WTC11 (cell line): ENCODE measurements at regions not wholly inside any gene's neighbourhood (a gene's known extent, or its start where the extent isn't known, plus 50 kb on each side); places are given as distances from the start of the nearest gene placed in this dataset.
"Not testable (repeated sequence)": the region's sequence is repeated elsewhere in the genome, so short reads cannot be mapped to it uniquely, and the experiment has no call there.

Experiments
- ATAC-seq: fragments of 200-7000 bp; cut with Tn5 transposase; 2 replicates; pipeline ENCODE4 v1.10.0; 2021; ENCODE audit warnings: mild to moderate bottlenecking, moderate library complexity
- CTCF ChIA-PET: fragments of 300-600 bp; sonication (Branson Sonifier 250); formaldehyde crosslinking; loops from one replicate; lab custom pipeline; 2021; ENCODE audit warnings: antibody characterized with exemption; lab: Charles Lee
- POLR2A ChIA-PET: fragments of 350-600 bp; sonication (Branson Sonifier 250); formaldehyde crosslinking; loops from one replicate; lab custom pipeline; 2021; ENCODE audit warnings: antibody characterized with exemption; lab: Charles Lee
- DNase-seq: peaks from one replicate; pipeline ENCODE4 v3.0.0; 2021; ENCODE audit warnings: low spot score
- H3K27ac Mint-ChIP-seq: 2 replicates; pipeline ENCODE4 v1.8.0; 2021; ENCODE audit warnings: mixed read lengths
- H3K27me3 Mint-ChIP-seq: 2 replicates; pipeline ENCODE4 v1.8.0; 2021; ENCODE audit warnings: low read depth, mild to moderate bottlenecking, moderate library complexity, mixed read lengths
- H3K36me3 Mint-ChIP-seq: 2 replicates; pipeline ENCODE4 v1.8.0; 2021; ENCODE audit warnings: mixed read lengths
- H3K4me1 Mint-ChIP-seq: 2 replicates; pipeline ENCODE4 v1.8.0; 2022; ENCODE audit warnings: mixed read lengths
- H3K4me3 Mint-ChIP-seq: 2 replicates; pipeline ENCODE4 v1.8.0; 2021; ENCODE audit warnings: mild to moderate bottlenecking, moderate library complexity, mixed read lengths
- H3K9me3 Mint-ChIP-seq: 2 replicates; pipeline ENCODE4 v1.8.0; 2021; ENCODE audit warnings: mixed read lengths
- AFF4 ChIP-seq: sonication (generic); formaldehyde crosslinking; IDR thresholded peaks from 2 replicates; pipeline ENCODE4 v1.8.1; 2023; ENCODE audit warnings: mild to moderate bottlenecking, missing genetic modification reagents, borderline replicate concordance
- AR ChIP-seq: fragments of 250-450 bp; sonication (Bioruptor Pico); IDR thresholded peaks from 2 replicates; pipeline ENCODE4 v1.9.0; 2021; ENCODE audit warnings: mild to moderate bottlenecking
- EMX1 ChIP-seq: fragments of 250-450 bp; sonication (Bioruptor Pico); IDR thresholded peaks from 2 replicates; pipeline ENCODE4 v1.8.0; 2021; ENCODE audit warnings: mild to moderate bottlenecking
- ETV6 ChIP-seq: sonication (generic); formaldehyde crosslinking; IDR thresholded peaks from 2 replicates; pipeline ENCODE4 v1.8.1; 2022; ENCODE audit warnings: mild to moderate bottlenecking, missing genetic modification reagents
- FOXK1 ChIP-seq: sonication (generic); formaldehyde crosslinking; IDR thresholded peaks from 2 replicates; pipeline ENCODE4 v1.8.0; 2022; ENCODE audit warnings: mild to moderate bottlenecking, moderate library complexity, missing genetic modification reagents
- FOXP4 ChIP-seq: sonication (generic); formaldehyde crosslinking; IDR thresholded peaks from 2 replicates; pipeline ENCODE4 v1.8.0; 2022; ENCODE audit warnings: mild to moderate bottlenecking, missing genetic modification reagents
- TEAD1 ChIP-seq: sonication (generic); formaldehyde crosslinking; IDR thresholded peaks from 2 replicates; pipeline ENCODE4 v1.8.0; 2022; ENCODE audit warnings: mild to moderate bottlenecking, missing genetic modification reagents
- USF1 ChIP-seq: sonication (generic); formaldehyde crosslinking; IDR thresholded peaks from 2 replicates; pipeline ENCODE4 v1.8.0; 2022; ENCODE audit warnings: mild to moderate bottlenecking, missing genetic modification reagents
- USF2 ChIP-seq: sonication (generic); formaldehyde crosslinking; IDR thresholded peaks from 2 replicates; pipeline ENCODE4 v1.8.1; 2023; ENCODE audit warnings: mild to moderate bottlenecking, missing genetic modification reagents, moderate library complexity
- ZNF423 ChIP-seq: fragments of 250-450 bp; sonication (Bioruptor Pico); IDR thresholded peaks from 2 replicates; pipeline ENCODE4 v2.1.2; 2022; ENCODE audit warnings: mild to moderate bottlenecking, moderate library complexity

- not testable (repeated sequence) for H3K4me3 Mint-ChIP-seq, H3K27ac Mint-ChIP-seq, H3K36me3 Mint-ChIP-seq, H3K9me3 Mint-ChIP-seq, H3K27me3 Mint-ChIP-seq
- POLR2A ChIA-PET = interaction anchor here (0.6 to 1.2 kb wide), 2 partner anchors 114 to 259 kb away, joined by 6 to 11 read pairs; partner anchors contain the start of gene GULP1
- CTCF ChIA-PET = interaction anchor here (1.7 kb wide), 1 partner anchor 10 kb away, joined by 3 read pairs; no protein-coding TSS in a partner anchor
- ATAC-seq = peak; percentile 85
- TF ChIP-seq TEAD1 (CRISPR knock-in tag) (peak; percentile 94; the same call in 1 of the 2 replicates), FOXP4 (CRISPR knock-in tag) (peak; percentile 30; the same call in 1 of the 2 replicates), FOXK1 (CRISPR knock-in tag) (peak; percentile 43; the same call in 1 of the 2 replicates), EMX1 (CRISPR knock-in tag) (peak; percentile 35; the same call in 1 of the 2 replicates), ETV6 (0 out of 2 replicates have a peak, but pooled peaks have one; percentile 8), AR (CRISPR knock-in tag) (peak; percentile 75; the same call in 1 of the 2 replicates), AFF4 (CRISPR knock-in tag) (peak; percentile 31; the same call in 1 of the 2 replicates), ZNF423 (peak; percentile 22; the same call in 1 of the 2 replicates)
- peak; percentile 73 for DNase-seq
- peaks cover 43% of the 10 kb centered on the region for H3K4me1 Mint-ChIP-seq
These were observed 258.4 kb upstream of the GULP1 start for GRCh38 chr2:188033240-188033639.

GRCh38 chr2:188034102-188034501, 257.6 kb upstream of the GULP1 start:
- H3K4me3 Mint-ChIP-seq, ATAC-seq, H3K27me3 Mint-ChIP-seq, DNase-seq, CTCF ChIA-PET, H3K36me3 Mint-ChIP-seq, H3K27ac Mint-ChIP-seq, H3K9me3 Mint-ChIP-seq: not testable (repeated sequence)
- POLR2A ChIA-PET = interaction anchor here (1.2 kb wide), 1 partner anchor 258 kb away, joined by 11 read pairs; the partner anchor contains the start of gene GULP1
- peak; percentile 39; the same call in 1 of the 2 replicates for TF ChIP-seq USF1 (CRISPR knock-in tag)
- TF ChIP-seq USF2 = 0 out of 2 replicates have a peak, but pooled peaks have one; percentile 14
- H3K4me1 Mint-ChIP-seq = peaks cover 35% of the 10 kb centered on the region

GRCh38 chr2:188035377-188035776, 256.3 kb upstream of the GULP1 start:
- H3K9me3 Mint-ChIP-seq, H3K36me3 Mint-ChIP-seq, H3K27ac Mint-ChIP-seq, H3K27me3 Mint-ChIP-seq, H3K4me3 Mint-ChIP-seq, ATAC-seq: not testable (repeated sequence)
- peak; percentile 53; the same call in 1 of the 2 replicates for TF ChIP-seq AFF4 (CRISPR knock-in tag)
- TF ChIP-seq, all 79 proteins: peak for 1; not testable (repeated sequence) for 78
- DNase-seq, CTCF ChIA-PET: not testable (repeated sequence)
- POLR2A ChIA-PET = interaction anchor here (1.0 kb wide), 1 partner anchor 257 kb away, joined by 3 read pairs; no protein-coding TSS in a partner anchor
- H3K4me1 Mint-ChIP-seq = peaks cover 34% of the 10 kb centered on the region

- ATAC-seq, H3K9me3 Mint-ChIP-seq, H3K36me3 Mint-ChIP-seq, CTCF ChIA-PET, H3K27me3 Mint-ChIP-seq, DNase-seq, H3K4me3 Mint-ChIP-seq, H3K27ac Mint-ChIP-seq, POLR2A ChIA-PET: not testable (repeated sequence)
- H3K4me1 Mint-ChIP-seq = peaks cover 26% of the 10 kb centered on the region
These were observed 254.9 kb upstream of the GULP1 start for GRCh38 chr2:188036786-188037185.
